ENCODE measurements at regions not wholly inside any gene's neighbourhood (a gene's known extent, or its start where the extent isn't known, plus 50 kb on each side); places are given as distances from the start of the nearest gene placed in this dataset.
"Not testable (repeated sequence)": the region's sequence is repeated elsewhere in the genome, so short reads cannot be mapped to it uniquely, and the experiment has no call there.

- peak in 6 of 11 donors; percentile 2 to 20 (median 10) for DNase-seq (ENCODE audit: extremely low read depth in 1 of 11, low read depth in 9 of 11, low spot score in 4 of 11)
Observed at GRCh38 chr20:22529150-22530019, 55.0 kb downstream of the FOXA2 start.

GRCh38 chr20:22526512-22527012, 57.8 kb downstream of the FOXA2 start:
- no peak for DNase-seq (ENCODE audit: extremely low read depth in 1 of 11, low read depth in 9 of 11, low spot score in 4 of 11)

GRCh38 chr20:22525821-22526220, 58.6 kb downstream of the FOXA2 start:
- no peak for DNase-seq (ENCODE audit: extremely low read depth in 1 of 11, low read depth in 9 of 11, low spot score in 4 of 11)

GRCh38 chr20:22525069-22525820, 59.1 kb downstream of the FOXA2 start:
- no peak for DNase-seq (ENCODE audit: extremely low read depth in 1 of 11, low read depth in 9 of 11, low spot score in 4 of 11)

GRCh38 chr20:22524393-22525015, 59.9 kb downstream of the FOXA2 start:
- no peak for DNase-seq (ENCODE audit: extremely low read depth in 1 of 11, low read depth in 9 of 11, low spot score in 4 of 11)

GRCh38 chr20:22523499-22524392, 60.6 kb downstream of the FOXA2 start:
- no peak for DNase-seq (ENCODE audit: extremely low read depth in 1 of 11, low read depth in 9 of 11, low spot score in 4 of 11)

GRCh38 chr20:22523128-22523498, 61.3 kb downstream of the FOXA2 start:
- DNase-seq (ENCODE audit: extremely low read depth in 1 of 11, low read depth in 9 of 11, low spot score in 4 of 11) = no peak

- DNase-seq (ENCODE audit: extremely low read depth in 1 of 11, low read depth in 9 of 11, low spot score in 4 of 11) = no peak
Observed at GRCh38 chr20:22522701-22523100, 61.7 kb downstream of the FOXA2 start.

GRCh38 chr20:22521940-22522339, 62.4 kb downstream of the FOXA2 start:
- not testable (repeated sequence) for DNase-seq (ENCODE audit: extremely low read depth in 1 of 11, low read depth in 9 of 11, low spot score in 4 of 11)

GRCh38 chr20:22520381-22520780, 64.0 kb downstream of the FOXA2 start:
- DNase-seq (ENCODE audit: extremely low read depth in 1 of 11, low read depth in 9 of 11, low spot score in 4 of 11) = no peak

- no peak for DNase-seq (ENCODE audit: extremely low read depth in 1 of 11, low read depth in 9 of 11, low spot score in 4 of 11)
Observed at GRCh38 chr20:22515264-22515663, 69.1 kb downstream of the FOXA2 start.

GRCh38 chr20:22513574-22513973, 70.8 kb downstream of the FOXA2 start:
- no peak for DNase-seq (ENCODE audit: extremely low read depth in 1 of 11, low read depth in 9 of 11, low spot score in 4 of 11)

GRCh38 chr20:22512911-22513489, 71.4 kb downstream of the FOXA2 start:
- DNase-seq (ENCODE audit: extremely low read depth in 1 of 11, low read depth in 9 of 11, low spot score in 4 of 11) = no peak

GRCh38 chr20:22511943-22512910, 72.1 kb downstream of the FOXA2 start:
- peak in 1 of 11 donors; percentile 5 for DNase-seq (ENCODE audit: extremely low read depth in 1 of 11, low read depth in 9 of 11, low spot score in 4 of 11)

- no peak for DNase-seq (ENCODE audit: extremely low read depth in 1 of 11, low read depth in 9 of 11, low spot score in 4 of 11)
Observed at GRCh38 chr20:22509843-22510147, 74.6 kb downstream of the FOXA2 start.

- DNase-seq (ENCODE audit: extremely low read depth in 1 of 11, low read depth in 9 of 11, low spot score in 4 of 11) = no peak
Observed at GRCh38 chr20:22509090-22509842, 75.1 kb downstream of the FOXA2 start.

GRCh38 chr20:22508426-22508825, 75.9 kb downstream of the FOXA2 start:
- no peak for DNase-seq (ENCODE audit: extremely low read depth in 1 of 11, low read depth in 9 of 11, low spot score in 4 of 11)

Measured in renal cortex interstitium (tissue), 11 donors.